ENCODE measurements at regions not wholly inside any gene's neighbourhood (a gene's known extent, or its start where the extent isn't known, plus 50 kb on each side); places are given as distances from the start of the nearest gene placed in this dataset.

GRCh38 chr10:4443419-4443818 is 382.6 kb upstream of the AKR1E2 start:
- no peak overlapping the region for H2AFZ ChIP-seq (ENCODE audit: low read depth, low read length, severe bottlenecking)
- no peaks in the 10 kb centered on the region for H4K20me1 ChIP-seq (ENCODE audit: low read depth, low read length)
- H3K4me3 ChIP-seq (ENCODE audit: insufficient read depth, low read length, poor library complexity, severe bottlenecking) = no peak overlapping the region
- H3K9me2 ChIP-seq (replicated peaks; ENCODE audit: insufficient read depth, low read length) = no peaks in the 10 kb centered on the region
- no peak overlapping the region for H3K4me2 ChIP-seq (ENCODE audit: low read depth, low read length, poor library complexity, severe bottlenecking)
- H3F3A ChIP-seq (ENCODE audit: insufficient read depth) = no peaks in the 10 kb centered on the region
- no peaks in the 10 kb centered on the region for H3K79me2 ChIP-seq (ENCODE audit: insufficient read depth, low read length)
- TF ChIP-seq EZH2phosphoT487 (conservative IDR thresholded peaks at IDR 0.05; ENCODE audit: low read length) = no peak
- TF ChIP-seq, protein P1, sequence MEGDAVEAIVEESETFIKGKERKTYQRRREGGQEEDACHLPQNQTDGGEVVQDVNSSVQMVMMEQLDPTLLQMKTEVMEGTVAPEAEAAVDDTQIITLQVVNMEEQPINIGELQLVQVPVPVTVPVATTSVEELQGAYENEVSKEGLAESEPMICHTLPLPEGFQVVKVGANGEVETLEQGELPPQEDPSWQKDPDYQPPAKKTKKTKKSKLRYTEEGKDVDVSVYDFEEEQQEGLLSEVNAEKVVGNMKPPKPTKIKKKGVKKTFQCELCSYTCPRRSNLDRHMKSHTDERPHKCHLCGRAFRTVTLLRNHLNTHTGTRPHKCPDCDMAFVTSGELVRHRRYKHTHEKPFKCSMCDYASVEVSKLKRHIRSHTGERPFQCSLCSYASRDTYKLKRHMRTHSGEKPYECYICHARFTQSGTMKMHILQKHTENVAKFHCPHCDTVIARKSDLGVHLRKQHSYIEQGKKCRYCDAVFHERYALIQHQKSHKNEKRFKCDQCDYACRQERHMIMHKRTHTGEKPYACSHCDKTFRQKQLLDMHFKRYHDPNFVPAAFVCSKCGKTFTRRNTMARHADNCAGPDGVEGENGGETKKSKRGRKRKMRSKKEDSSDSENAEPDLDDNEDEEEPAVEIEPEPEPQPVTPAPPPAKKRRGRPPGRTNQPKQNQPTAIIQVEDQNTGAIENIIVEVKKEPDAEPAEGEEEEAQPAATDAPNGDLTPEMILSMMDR (IDR thresholded peaks at IDR 0.05; ENCODE audit: insufficient read depth, low read length, poor library complexity, severe bottlenecking) = no peak
- no peaks in the 10 kb centered on the region for H3K36me3 ChIP-seq (ENCODE audit: low read length)
- H3K9ac ChIP-seq (ENCODE audit: low read length) = no peak overlapping the region
- no peaks in the 10 kb centered on the region for H3K27me3 ChIP-seq (ENCODE audit: low read length)
- no peaks in the 10 kb centered on the region for H3K9me3 ChIP-seq (ENCODE audit: insufficient read depth, low read length)
- H3K27ac ChIP-seq (ENCODE audit: low read depth, low read length) = no peak overlapping the region

GRCh38 chr10:4442296-4442695 is 383.7 kb upstream of the AKR1E2 start:
- Histone ChIP-seq H2AFZ (ENCODE audit: low read depth, low read length, severe bottlenecking) (no peak overlapping the region), H3K9ac (ENCODE audit: low read length) (no peak overlapping the region), H3K79me2 (ENCODE audit: insufficient read depth, low read length) (no peaks in the 10 kb centered on the region), H3K27me3 (ENCODE audit: low read length) (no peaks in the 10 kb centered on the region), H3K36me3 (ENCODE audit: low read length) (no peaks in the 10 kb centered on the region), H3K4me2 (ENCODE audit: low read depth, low read length, poor library complexity, severe bottlenecking) (no peak overlapping the region), H3K4me3 (ENCODE audit: insufficient read depth, low read length, poor library complexity, severe bottlenecking) (no peak overlapping the region), H3K9me2 (replicated peaks; ENCODE audit: insufficient read depth, low read length) (no peaks in the 10 kb centered on the region), H3F3A (ENCODE audit: insufficient read depth) (no peaks in the 10 kb centered on the region), H3K27ac (ENCODE audit: low read depth, low read length) (no peak overlapping the region), H4K20me1 (ENCODE audit: low read depth, low read length) (no peaks in the 10 kb centered on the region), H3K9me3 (ENCODE audit: insufficient read depth, low read length) (no peaks in the 10 kb centered on the region)
- TF ChIP-seq, protein P1 (IDR thresholded peaks at IDR 0.05; ENCODE audit: insufficient read depth, low read length, poor library complexity, severe bottlenecking) = no peak
- no peak for TF ChIP-seq EZH2phosphoT487 (conservative IDR thresholded peaks at IDR 0.05; ENCODE audit: low read length)

- Histone ChIP-seq H3K36me3 (ENCODE audit: low read length) (no peaks in the 10 kb centered on the region), H3K27ac (ENCODE audit: low read depth, low read length) (no peak overlapping the region), H2AFZ (ENCODE audit: low read depth, low read length, severe bottlenecking) (no peak overlapping the region), H3K4me2 (ENCODE audit: low read depth, low read length, poor library complexity, severe bottlenecking) (no peak overlapping the region), H4K20me1 (ENCODE audit: low read depth, low read length) (no peaks in the 10 kb centered on the region), H3K79me2 (ENCODE audit: insufficient read depth, low read length) (no peaks in the 10 kb centered on the region), H3K9me2 (replicated peaks; ENCODE audit: insufficient read depth, low read length) (no peaks in the 10 kb centered on the region), H3K27me3 (ENCODE audit: low read length) (no peaks in the 10 kb centered on the region), H3K9ac (ENCODE audit: low read length) (no peak overlapping the region), H3K4me3 (ENCODE audit: insufficient read depth, low read length, poor library complexity, severe bottlenecking) (no peak overlapping the region), H3K9me3 (ENCODE audit: insufficient read depth, low read length) (no peaks in the 10 kb centered on the region), H3F3A (ENCODE audit: insufficient read depth) (no peaks in the 10 kb centered on the region)
- TF ChIP-seq, protein P1 (IDR thresholded peaks at IDR 0.05; ENCODE audit: insufficient read depth, low read length, poor library complexity, severe bottlenecking) = no peak
- no peak for TF ChIP-seq EZH2phosphoT487 (conservative IDR thresholded peaks at IDR 0.05; ENCODE audit: low read length)
Observed at GRCh38 chr10:4440260-4440659, 385.7 kb upstream of the AKR1E2 start.
